ENCODE measurements at regions not wholly inside any gene's neighbourhood (a gene's known extent, or its start where the extent isn't known, plus 50 kb on each side); places are given as distances from the start of the nearest gene placed in this dataset.
A peak's percentile ranks its signal among the peaks of the same experiment; 100 is the strongest.

DNA sequence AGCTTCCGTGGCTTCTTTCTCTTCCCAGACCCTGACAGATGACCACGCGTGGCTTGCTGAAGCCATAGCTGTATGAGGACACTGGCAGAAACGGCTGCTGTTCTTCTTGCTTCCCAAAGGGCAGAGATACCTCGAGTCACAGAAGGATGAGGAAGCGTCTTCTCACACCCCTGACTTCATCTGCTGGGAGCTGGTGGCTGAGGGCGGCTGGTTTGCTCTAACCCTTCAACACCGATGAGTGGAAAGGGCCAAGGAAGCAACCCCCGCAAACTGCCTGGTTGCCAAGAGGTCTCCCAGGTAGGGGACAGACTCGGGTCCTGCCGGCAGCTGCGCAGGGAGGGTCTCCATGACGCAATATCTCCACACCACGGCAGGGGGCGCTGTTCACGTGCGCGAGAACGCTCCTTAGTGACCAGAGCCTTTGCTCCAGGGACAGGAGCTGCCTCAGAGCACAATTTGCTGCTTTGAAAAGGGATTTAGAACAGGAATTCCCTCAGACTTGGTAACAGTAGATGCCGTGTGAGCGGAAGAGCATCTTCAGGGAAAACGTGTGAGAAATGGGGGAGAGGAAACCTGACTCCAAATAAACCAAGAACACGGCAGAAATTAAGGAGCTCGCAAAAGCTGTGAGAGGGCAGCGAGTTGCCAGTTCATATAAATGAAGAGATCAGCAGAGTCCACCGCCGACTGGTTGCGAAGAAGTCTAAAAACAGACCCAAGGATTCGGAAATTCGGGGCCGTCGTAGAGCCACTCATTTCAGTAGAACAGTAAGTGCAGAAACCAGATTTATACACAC, 80.2 kb downstream of the ERMARD start:
- peak; percentile 95 for ATAC-seq (ENCODE audit: poor library complexity)
- peak; percentile 83 for DNase-seq
- intact Hi-C loops (cut with DNase I), result loop anchor here (2.0 to 5.0 kb wide), 2 partner anchors 461 to 697 kb away; partner anchors contain the start of gene DLL1
